ENCODE measurements at regions not wholly inside any gene's neighbourhood (a gene's known extent, or its start where the extent isn't known, plus 50 kb on each side); places are given as distances from the start of the nearest gene placed in this dataset.

- no peak for TF ChIP-seq YY1 (IDR thresholded peaks at IDR 0.05; ENCODE audit: insufficient read depth, insufficient read length)
- no peak for TF ChIP-seq ZNF274 (IDR thresholded peaks at IDR 0.05; ENCODE audit: low read depth, low read length)
- TF ChIP-seq SUZ12 (IDR thresholded peaks at IDR 0.05; ENCODE audit: extremely low read depth, insufficient read depth, insufficient read length) = no peak
These were observed 265.0 kb upstream of the PARD3B start for GRCh38 chr2:204280262-204280668.

Measured in NT2/D1 (cell line).